Smooth muscle cell (in vitro differentiated cells): ENCODE measurements at regions not wholly inside any gene's neighbourhood (a gene's known extent, or its start where the extent isn't known, plus 50 kb on each side); places are given as distances from the start of the nearest gene placed in this dataset.

Source experiments
- DNase-seq: peaks from one replicate; lab custom pipeline; 2025; ENCODE audit not compliant: unreplicated experiment; lab: John Stamatoyannopoulos, UW
- H2AFZ ChIP-seq: fragments of 200-600 bp; sonication (generic); 2 replicates; pipeline ENCODE4 v1.6.0; 2016; ENCODE audit warnings: antibody characterized with exemption, low read depth, mild to moderate bottlenecking
- H3F3A ChIP-seq: fragments of 200-600 bp; sonication (generic); 2 replicates; pipeline ENCODE4 v1.6.0; 2017; ENCODE audit warnings: antibody characterized with exemption, low read depth
- H3K27ac ChIP-seq: fragments of 200-600 bp; sonication (generic); 2 replicates; pipeline ENCODE4 v1.5.1; 2016; ENCODE audit warnings: low read depth, mild to moderate bottlenecking
- H3K27me3 ChIP-seq: fragments of 200-600 bp; sonication (generic); 2 replicates; pipeline ENCODE4 v1.6.1; 2016; ENCODE audit warnings: low read depth, mild to moderate bottlenecking
- H3K36me3 ChIP-seq: fragments of 200-600 bp; sonication (generic); 2 replicates; pipeline ENCODE4 v1.5.1; 2016; ENCODE audit warnings: low read depth
- H3K4me1 ChIP-seq: fragments of 200-600 bp; sonication (generic); 2 replicates; pipeline ENCODE4 v1.5.1; 2016; ENCODE audit warnings: low read depth
- H3K4me2 ChIP-seq: fragments of 200-600 bp; sonication (generic); 2 replicates; pipeline ENCODE4 v1.6.0; 2016; ENCODE audit warnings: mild to moderate bottlenecking
- H3K4me3 ChIP-seq: fragments of 200-600 bp; sonication (generic); 2 replicates; pipeline ENCODE4 v1.5.1; 2016; ENCODE audit warnings: mild to moderate bottlenecking
- H3K79me2 ChIP-seq: fragments of 200-600 bp; sonication (generic); 2 replicates; pipeline ENCODE4 v1.6.0; 2016; ENCODE audit warnings: low read depth, mild to moderate bottlenecking
- H3K9ac ChIP-seq: fragments of 200-600 bp; sonication (generic); 2 replicates; pipeline ENCODE4 v1.6.0; 2016; ENCODE audit warnings: low read depth
- H3K9me3 ChIP-seq: fragments of 200-600 bp; sonication (generic); replicated peaks from 2 replicates; pipeline ENCODE4 v1.5.1; 2016; ENCODE audit warnings: low read depth
- H4K20me1 ChIP-seq: fragments of 200-600 bp; sonication (generic); 2 replicates; pipeline ENCODE4 v1.6.0; 2016; ENCODE audit warnings: low read depth
- WGBS: methylation state at CpG from one replicate; pipeline ENCODE4 v1.1.7; 2016; ENCODE audit warnings: low lambda C conversion rate; 5-methylcytosine and 5-hydroxymethylcytosine counted together
- TF ChIP-seq, protein P1 (sequence below): fragments of 200-600 bp; sonication (generic); IDR thresholded peaks from 2 replicates; pipeline ENCODE4 v1.5.1; 2017; ENCODE audit warnings: borderline replicate concordance, mild to moderate bottlenecking, antibody characterized with exemption; ENCODE audit not compliant: insufficient read depth, poor library complexity, severe bottlenecking

DNA sequence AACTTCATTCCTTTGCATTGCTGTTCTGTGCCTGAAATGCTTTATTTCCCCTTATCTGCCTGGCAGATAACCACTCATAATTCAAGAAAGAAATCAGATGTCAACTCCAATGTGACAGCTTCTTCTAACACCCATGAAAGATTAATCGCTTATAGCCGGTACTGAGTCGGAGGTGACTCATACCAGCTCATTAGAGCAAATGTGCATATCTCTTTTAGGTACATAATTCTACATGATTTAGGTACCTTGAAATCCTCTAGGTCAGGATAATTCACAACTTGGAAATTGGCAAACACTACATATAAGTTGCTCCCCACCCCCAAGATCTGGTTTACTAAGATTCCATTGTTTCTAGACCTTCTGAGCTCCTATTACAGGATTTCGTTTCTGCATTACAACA is 554.4 kb upstream of the SORCS1 start:
- WGBS: 74% methylated on average over 4 of the region's 4 CpGs
- H3K9ac ChIP-seq: no peak overlapping the region
- TF ChIP-seq, protein P1, sequence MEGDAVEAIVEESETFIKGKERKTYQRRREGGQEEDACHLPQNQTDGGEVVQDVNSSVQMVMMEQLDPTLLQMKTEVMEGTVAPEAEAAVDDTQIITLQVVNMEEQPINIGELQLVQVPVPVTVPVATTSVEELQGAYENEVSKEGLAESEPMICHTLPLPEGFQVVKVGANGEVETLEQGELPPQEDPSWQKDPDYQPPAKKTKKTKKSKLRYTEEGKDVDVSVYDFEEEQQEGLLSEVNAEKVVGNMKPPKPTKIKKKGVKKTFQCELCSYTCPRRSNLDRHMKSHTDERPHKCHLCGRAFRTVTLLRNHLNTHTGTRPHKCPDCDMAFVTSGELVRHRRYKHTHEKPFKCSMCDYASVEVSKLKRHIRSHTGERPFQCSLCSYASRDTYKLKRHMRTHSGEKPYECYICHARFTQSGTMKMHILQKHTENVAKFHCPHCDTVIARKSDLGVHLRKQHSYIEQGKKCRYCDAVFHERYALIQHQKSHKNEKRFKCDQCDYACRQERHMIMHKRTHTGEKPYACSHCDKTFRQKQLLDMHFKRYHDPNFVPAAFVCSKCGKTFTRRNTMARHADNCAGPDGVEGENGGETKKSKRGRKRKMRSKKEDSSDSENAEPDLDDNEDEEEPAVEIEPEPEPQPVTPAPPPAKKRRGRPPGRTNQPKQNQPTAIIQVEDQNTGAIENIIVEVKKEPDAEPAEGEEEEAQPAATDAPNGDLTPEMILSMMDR: no peak

DNA sequence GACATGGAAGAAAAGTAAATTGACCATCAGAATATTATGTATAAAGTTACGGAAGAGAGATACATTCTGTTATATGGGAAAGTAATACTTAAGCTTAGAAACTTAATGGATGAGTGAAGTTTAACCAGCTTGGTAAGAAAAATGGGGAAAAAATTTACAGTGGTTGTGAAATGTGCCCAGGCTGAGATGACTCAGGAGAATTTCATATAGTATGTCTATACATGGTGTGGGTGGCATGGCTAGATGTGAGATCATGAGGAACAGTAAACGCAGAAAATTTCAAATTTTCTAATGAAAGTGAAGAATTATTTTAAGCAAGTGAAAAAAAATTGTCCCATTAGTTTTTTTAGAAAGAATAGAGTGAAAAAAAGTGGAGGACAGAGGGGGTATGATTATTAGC is 552.5 kb upstream of the SORCS1 start:
- no peak overlapping the region for H3K9ac ChIP-seq
- no peaks in the 10 kb centered on the region for H3K27me3 ChIP-seq
- no peaks in the 10 kb centered on the region for H3K79me2 ChIP-seq
- H3K4me3 ChIP-seq: no peak overlapping the region
- H3K4me2 ChIP-seq: no peak overlapping the region
- no peak overlapping the region for H2AFZ ChIP-seq
- no peaks in the 10 kb centered on the region for H4K20me1 ChIP-seq
- WGBS: 91% methylated on average over 2 of the region's 2 CpGs
- H3K36me3 ChIP-seq: no peaks in the 10 kb centered on the region
- no peaks in the 10 kb centered on the region for H3K9me3 ChIP-seq
- H3K4me1 ChIP-seq: no peaks in the 10 kb centered on the region
- no peak overlapping the region for H3K27ac ChIP-seq
- H3F3A ChIP-seq: no peaks in the 10 kb centered on the region
- DNase-seq: no peak
- TF ChIP-seq, protein P1: no peak

More for the DNA sequence above, 554.4 kb upstream of the SORCS1 start:
- H3K27ac ChIP-seq: no peak overlapping the region
- H4K20me1 ChIP-seq: no peaks in the 10 kb centered on the region
- no peak for DNase-seq
- no peak overlapping the region for H3K4me2 ChIP-seq
- no peaks in the 10 kb centered on the region for H3K79me2 ChIP-seq
- H3K27me3 ChIP-seq: no peaks in the 10 kb centered on the region
- no peaks in the 10 kb centered on the region for H3F3A ChIP-seq
- no peaks in the 10 kb centered on the region for H3K4me1 ChIP-seq
- H3K36me3 ChIP-seq: no peaks in the 10 kb centered on the region
- H2AFZ ChIP-seq: no peak overlapping the region
- H3K9me3 ChIP-seq: no peaks in the 10 kb centered on the region
- no peak overlapping the region for H3K4me3 ChIP-seq

DNA sequence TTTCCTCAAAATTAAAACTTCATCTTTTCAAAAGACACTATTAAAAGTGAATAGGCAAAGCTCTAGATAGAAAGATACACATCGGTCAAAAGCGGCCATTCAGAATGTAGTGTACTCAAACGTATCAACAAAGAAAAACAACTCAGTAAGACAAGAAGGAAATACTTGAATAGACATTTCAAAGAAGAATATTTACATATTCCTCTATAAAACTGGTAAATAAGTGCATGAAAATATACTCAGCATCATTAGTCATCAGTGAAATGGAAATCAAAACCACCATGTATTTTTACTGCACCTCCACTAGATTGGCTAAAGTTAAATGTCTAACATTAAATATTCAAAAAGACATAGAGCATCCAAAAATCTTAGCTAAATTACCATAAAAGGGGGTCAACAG is 551.1 kb upstream of the SORCS1 start:
- no peak overlapping the region for H2AFZ ChIP-seq
- H3K4me3 ChIP-seq: no peak overlapping the region
- no peaks in the 10 kb centered on the region for H3K4me1 ChIP-seq
- no peaks in the 10 kb centered on the region for H3F3A ChIP-seq
- no peaks in the 10 kb centered on the region for H3K9me3 ChIP-seq
- TF ChIP-seq, protein P1: no peak
- no peak for DNase-seq
- no peak overlapping the region for H3K9ac ChIP-seq
- H3K79me2 ChIP-seq: no peaks in the 10 kb centered on the region
- 89% methylated on average over 3 of the region's 3 CpGs for WGBS
- H3K36me3 ChIP-seq: no peaks in the 10 kb centered on the region
- H3K27me3 ChIP-seq: no peaks in the 10 kb centered on the region
- no peaks in the 10 kb centered on the region for H4K20me1 ChIP-seq
- no peak overlapping the region for H3K27ac ChIP-seq
- no peak overlapping the region for H3K4me2 ChIP-seq

DNA sequence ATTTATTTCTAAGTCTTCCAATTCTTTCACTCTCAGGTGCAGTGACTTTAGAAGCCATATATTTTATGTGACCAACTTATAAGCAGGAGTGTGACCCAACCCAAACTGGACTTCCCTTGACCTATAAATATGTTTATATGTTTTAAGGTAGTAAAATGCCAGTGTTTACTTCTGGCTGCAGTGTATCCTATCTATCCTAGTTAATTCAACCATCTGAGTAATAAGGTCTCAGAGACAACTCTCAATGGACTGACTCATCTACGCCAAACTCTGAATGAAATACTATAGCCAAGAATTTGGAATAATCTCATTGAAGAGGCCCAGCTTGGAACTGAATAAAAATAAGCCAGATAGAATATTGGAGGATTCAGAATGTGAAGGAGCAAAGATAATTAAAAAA is 544.5 kb upstream of the SORCS1 start:
- 90% methylated on average over 1 of the region's 1 CpG for WGBS
- Histone ChIP-seq H3K4me2 (no peak overlapping the region), H3F3A (no peaks in the 10 kb centered on the region), H2AFZ (no peak overlapping the region), H3K9me3 (no peaks in the 10 kb centered on the region), H3K4me3 (no peak overlapping the region), H3K79me2 (no peaks in the 10 kb centered on the region), H3K36me3 (no peaks in the 10 kb centered on the region), H3K27me3 (no peaks in the 10 kb centered on the region), H4K20me1 (no peaks in the 10 kb centered on the region), H3K9ac (no peak overlapping the region), H3K27ac (no peak overlapping the region), H3K4me1 (no peaks in the 10 kb centered on the region)
- TF ChIP-seq, protein P1: no peak
- DNase-seq: no peak
